Esophagus muscularis mucosa (tissue), 4 donors: ENCODE measurements at regions not wholly inside any gene's neighbourhood (a gene's known extent, or its start where the extent isn't known, plus 50 kb on each side); places are given as distances from the start of the nearest gene placed in this dataset.

Source experiments
- DNase-seq: peaks from one replicate; pipeline ENCODE4 v3.0.0-alpha.2; 2017; ENCODE audit errors: extremely low spot score
- H3K27ac ChIP-seq, 4 donors: fragments of 200-600 bp; sonication (generic); replicated peaks in 1 of 4; 1 replicate in 3 of 4; 2 replicates in 1 of 4; pipeline ENCODE4 v1.5.1; 2016 to 2019; ENCODE audit warnings: mild to moderate bottlenecking in 1 of 4
- H3K27me3 ChIP-seq, 4 donors: fragments of 200-600 bp; sonication (generic); one replicate each; pipeline versions ENCODE4 v1.5.1 to v1.6.0; 2016 to 2019
- H3K36me3 ChIP-seq, 4 donors: fragments of 200-600 bp; sonication (generic); one replicate each; pipeline ENCODE4 v1.5.1; 2016 to 2019
- H3K4me1 ChIP-seq, 4 donors: fragments of 200-600 bp; sonication (generic); one replicate each; pipeline ENCODE4 v1.5.1; 2016 to 2019
- H3K4me3 ChIP-seq, 4 donors: fragments of 200-600 bp; sonication (generic); 1 replicate in 2 of 4; 2 replicates in 2 of 4; pipeline ENCODE4 v1.5.1; 2016 to 2019; ENCODE audit warnings: mild to moderate bottlenecking in 4 of 4, moderate library complexity in 1 of 4
- H3K9me3 ChIP-seq, 4 donors: fragments of 200-600 bp; sonication (generic); 1 replicate in 3 of 4; 2 replicates in 1 of 4; pipeline ENCODE4 v1.5.1; 2016 to 2019
- EP300 ChIP-seq: sonication (generic); formaldehyde crosslinking; IDR thresholded peaks from one replicate; pipeline ENCODE4 v1.6.1; 2017; ENCODE audit warnings: antibody characterized with exemption
- POLR2A ChIP-seq: fragments of 450-650 bp; IDR thresholded peaks from one replicate; pipeline ENCODE4 v1.6.1; 2017; ENCODE audit warnings: antibody characterized with exemption, moderate library complexity, mild to moderate bottlenecking, low read depth
- POLR2AphosphoS5 ChIP-seq, 2 donors: sonication (generic); formaldehyde crosslinking; IDR thresholded peaks; one replicate each; pipeline ENCODE4 v1.6.1; 2017; ENCODE audit warnings: antibody characterized with exemption in 2 of 2
- WGBS: methylation state at CpG from one replicate; pipeline ENCODE4 v1.1.5; 2018; 5-methylcytosine and 5-hydroxymethylcytosine counted together
- intact Hi-C: fragments of 100-400 bp; cut with DNase I; formaldehyde crosslinking; loops from one replicate; pipeline ENCODE4 v1.15.1; 2023
- TF ChIP-seq, protein P1 (sequence below), 3 experiments: fragments of 200-600 bp in 2 of 3; fragments of 450-650 bp in 1 of 3; sonication (generic) in 2 of 3; IDR thresholded peaks; one replicate each; pipeline ENCODE4 v1.5.1; 2017 to 2019; ENCODE audit warnings: antibody characterized with exemption in 3 of 3, mild to moderate bottlenecking in 2 of 3, moderate library complexity in 1 of 3

DNA sequence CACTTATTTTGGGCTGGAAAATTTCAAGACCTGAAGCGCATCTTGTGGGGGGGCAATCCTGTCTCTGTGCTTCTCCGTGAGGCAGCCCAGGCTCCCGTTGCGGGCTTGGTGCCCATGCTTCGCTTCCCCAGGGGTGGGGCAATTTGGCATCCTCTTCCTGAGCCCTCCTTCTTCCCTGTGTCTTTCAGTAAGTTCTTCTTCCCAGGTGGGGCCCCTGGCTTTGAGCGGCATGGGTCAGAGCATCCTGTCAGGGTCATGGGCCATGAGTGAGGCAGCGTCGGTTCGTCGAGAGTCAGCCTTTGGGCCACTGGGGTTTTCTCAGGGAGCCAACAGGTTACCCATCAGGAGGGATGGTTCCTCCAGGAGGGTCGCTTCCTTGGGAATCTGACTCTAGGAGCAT lies 200.7 kb downstream of the UBE3A start:
- Histone ChIP-seq H3K27ac (no peak overlapping the region), H3K36me3 (peaks cover 0 to 2% (median 0%) of the 10 kb centered on the region in 4 donors), H3K4me1 (no peaks in the 10 kb centered on the region), H3K4me3 (no peak overlapping the region), H3K9me3 (peaks cover 0 to 56% (median 23%) of the 10 kb centered on the region in 4 donors), H3K27me3 (no peaks in the 10 kb centered on the region)
- intact Hi-C loops: no loop called here
- no peak for TF ChIP-seq EP300
- WGBS: 86% methylated on average over 11 of the region's 11 CpGs
- DNase-seq: no peak

DNA sequence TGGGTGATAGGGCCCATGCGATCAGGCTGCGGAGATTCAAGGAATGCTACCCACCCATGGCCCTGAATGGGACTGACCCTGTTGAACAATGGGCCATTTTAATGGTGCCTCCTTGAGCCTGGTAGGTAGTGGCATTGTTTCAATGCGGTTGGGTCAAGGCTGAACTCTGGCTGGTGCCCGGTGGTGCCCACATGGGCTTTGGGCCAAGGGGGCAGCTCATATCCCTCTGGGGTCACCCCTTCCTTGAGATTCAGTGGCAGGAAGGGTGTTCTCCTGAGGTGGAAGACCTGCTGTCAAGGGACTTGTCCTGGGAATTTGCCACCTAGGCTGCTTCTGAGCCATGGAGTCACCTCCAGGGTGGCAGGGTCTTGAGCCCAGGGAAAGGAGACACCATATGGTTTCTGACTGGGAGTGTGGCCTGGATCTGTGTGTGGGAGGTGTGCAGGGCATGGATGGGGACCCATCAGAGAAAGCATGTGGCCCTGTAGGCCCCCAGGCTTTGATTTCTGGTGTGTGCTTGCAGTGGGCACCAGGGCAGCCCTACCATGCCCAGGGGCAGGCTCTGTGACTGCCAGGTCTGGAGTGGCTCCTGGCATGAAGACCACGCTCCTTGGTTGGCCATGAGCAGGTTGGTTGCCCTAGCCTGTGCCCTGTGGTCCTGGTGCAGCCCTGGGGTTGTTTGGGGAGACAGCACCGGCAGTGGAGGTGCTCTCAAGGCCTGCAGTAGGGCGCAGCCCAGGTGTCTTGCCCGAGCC lies 199.9 kb downstream of the UBE3A start:
- intact Hi-C loops: no loop called here
- no peak for DNase-seq
- no peaks in the 10 kb centered on the region for H3K4me1 ChIP-seq
- no peak overlapping the region for H3K27ac ChIP-seq
- H3K36me3 ChIP-seq: peaks cover 0 to 2% (median 0%) of the 10 kb centered on the region in 4 donors
- no peaks in the 10 kb centered on the region for H3K27me3 ChIP-seq
- WGBS: 77% methylated on average over 4 of the region's 8 CpGs
- no peak overlapping the region for H3K4me3 ChIP-seq
- TF ChIP-seq POLR2A (no peak), POLR2AphosphoS5 (IDR thresholded peaks at IDR 0.05) (no peak), EP300 (no peak)
- TF ChIP-seq, protein P1, sequence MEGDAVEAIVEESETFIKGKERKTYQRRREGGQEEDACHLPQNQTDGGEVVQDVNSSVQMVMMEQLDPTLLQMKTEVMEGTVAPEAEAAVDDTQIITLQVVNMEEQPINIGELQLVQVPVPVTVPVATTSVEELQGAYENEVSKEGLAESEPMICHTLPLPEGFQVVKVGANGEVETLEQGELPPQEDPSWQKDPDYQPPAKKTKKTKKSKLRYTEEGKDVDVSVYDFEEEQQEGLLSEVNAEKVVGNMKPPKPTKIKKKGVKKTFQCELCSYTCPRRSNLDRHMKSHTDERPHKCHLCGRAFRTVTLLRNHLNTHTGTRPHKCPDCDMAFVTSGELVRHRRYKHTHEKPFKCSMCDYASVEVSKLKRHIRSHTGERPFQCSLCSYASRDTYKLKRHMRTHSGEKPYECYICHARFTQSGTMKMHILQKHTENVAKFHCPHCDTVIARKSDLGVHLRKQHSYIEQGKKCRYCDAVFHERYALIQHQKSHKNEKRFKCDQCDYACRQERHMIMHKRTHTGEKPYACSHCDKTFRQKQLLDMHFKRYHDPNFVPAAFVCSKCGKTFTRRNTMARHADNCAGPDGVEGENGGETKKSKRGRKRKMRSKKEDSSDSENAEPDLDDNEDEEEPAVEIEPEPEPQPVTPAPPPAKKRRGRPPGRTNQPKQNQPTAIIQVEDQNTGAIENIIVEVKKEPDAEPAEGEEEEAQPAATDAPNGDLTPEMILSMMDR (IDR thresholded peaks at IDR 0.05): no peak
- H3K9me3 ChIP-seq: peaks cover 0 to 57% (median 25%) of the 10 kb centered on the region in 4 donors

DNA sequence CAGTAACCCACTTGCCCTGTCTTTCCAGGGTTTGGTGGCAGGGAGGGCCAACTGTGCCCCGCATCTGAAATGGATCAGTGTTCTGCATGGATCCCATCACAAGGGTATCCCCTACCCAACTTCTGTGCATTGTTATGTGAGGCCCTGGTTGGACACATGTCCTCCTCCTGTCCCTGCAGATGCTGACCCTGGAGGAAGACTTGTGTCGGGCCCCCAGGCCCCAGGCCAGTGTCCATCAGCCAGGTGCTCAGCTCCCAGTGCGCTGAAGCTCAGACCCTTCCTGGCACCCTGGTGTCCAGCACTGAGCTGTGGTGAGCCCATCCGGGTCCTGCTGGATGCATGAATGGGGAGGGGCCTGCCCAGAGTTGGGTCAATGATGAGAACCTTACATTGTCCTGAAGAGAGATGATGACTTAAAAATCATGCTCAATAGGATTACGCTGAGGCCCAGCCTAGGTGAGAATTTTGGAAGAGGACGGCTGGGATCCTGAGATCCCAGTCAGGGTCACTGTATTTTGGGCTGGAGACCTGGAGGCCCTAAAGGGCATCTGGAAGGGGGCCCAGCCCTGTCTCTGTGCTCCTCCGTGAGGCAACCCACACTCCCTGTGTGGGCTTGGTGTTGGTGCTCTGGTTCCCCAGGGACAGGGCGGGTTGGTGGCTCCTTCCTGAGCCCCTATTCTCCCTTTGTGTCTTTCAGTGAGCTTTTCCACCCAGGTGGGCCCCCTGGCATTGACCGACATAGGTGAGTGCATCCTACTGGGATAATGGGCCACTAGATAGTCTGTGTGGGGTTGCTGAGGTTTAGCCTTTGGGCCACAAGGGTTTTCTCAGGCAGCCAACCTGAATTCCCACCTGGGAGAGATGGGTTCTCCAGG lies 199.1 kb downstream of the UBE3A start:
- intact Hi-C loops: no loop called here
- TF ChIP-seq POLR2AphosphoS5 (IDR thresholded peaks at IDR 0.05) (no peak), POLR2A (no peak), EP300 (no peak)
- TF ChIP-seq, protein P1 (IDR thresholded peaks at IDR 0.05): no peak
- Histone ChIP-seq H3K27ac (no peak overlapping the region), H3K9me3 (peaks cover 0 to 57% (median 25%) of the 10 kb centered on the region in 4 donors), H3K27me3 (no peaks in the 10 kb centered on the region), H3K36me3 (peaks cover 0 to 2% (median 0%) of the 10 kb centered on the region in 4 donors), H3K4me3 (no peak overlapping the region), H3K4me1 (no peaks in the 10 kb centered on the region)
- 100% methylated on average over 2 of the region's 9 CpGs for WGBS
- no peak for DNase-seq

DNA sequence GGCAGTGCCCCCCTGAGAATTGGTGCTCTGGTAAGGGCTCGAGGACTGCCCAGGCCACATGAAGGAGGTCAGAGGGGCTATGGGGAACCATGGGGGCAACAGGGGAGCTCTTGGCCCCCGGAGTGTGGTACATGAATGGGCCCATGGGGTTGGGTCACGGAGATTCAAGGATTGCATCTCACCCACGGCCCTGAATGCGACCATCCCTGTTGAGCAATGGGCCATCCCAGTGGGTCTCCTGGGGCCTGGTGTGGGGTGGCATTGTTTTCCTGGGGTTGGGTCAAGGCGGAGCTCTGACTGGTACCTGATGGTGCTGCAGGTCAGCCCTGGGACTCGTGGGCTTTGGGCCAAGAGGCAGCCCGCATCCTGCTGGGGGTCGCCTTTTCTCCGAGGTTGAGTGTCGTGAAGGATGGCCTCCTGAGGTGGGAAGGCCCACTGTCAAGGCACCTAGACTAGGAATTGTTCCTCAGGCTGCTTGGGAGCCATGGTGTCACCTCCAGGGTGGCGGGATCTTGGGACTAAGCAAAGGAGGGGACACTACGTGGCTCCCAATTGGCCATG lies 198.3 kb downstream of the UBE3A start:
- Histone ChIP-seq H3K27ac (no peak overlapping the region), H3K4me3 (no peak overlapping the region), H3K9me3 (peaks cover 0 to 57% (median 28%) of the 10 kb centered on the region in 4 donors), H3K36me3 (peaks cover 0 to 2% (median 0%) of the 10 kb centered on the region in 4 donors), H3K27me3 (no peaks in the 10 kb centered on the region), H3K4me1 (no peaks in the 10 kb centered on the region)
- no peak for TF ChIP-seq POLR2AphosphoS5 (IDR thresholded peaks at IDR 0.05)
- TF ChIP-seq POLR2A: no peak
- TF ChIP-seq, protein P1 (IDR thresholded peaks at IDR 0.05): no peak
- no peak for TF ChIP-seq EP300
- WGBS: 69% methylated on average over 9 of the region's 13 CpGs
- DNase-seq: no peak
- intact Hi-C loops: no loop called here

DNA sequence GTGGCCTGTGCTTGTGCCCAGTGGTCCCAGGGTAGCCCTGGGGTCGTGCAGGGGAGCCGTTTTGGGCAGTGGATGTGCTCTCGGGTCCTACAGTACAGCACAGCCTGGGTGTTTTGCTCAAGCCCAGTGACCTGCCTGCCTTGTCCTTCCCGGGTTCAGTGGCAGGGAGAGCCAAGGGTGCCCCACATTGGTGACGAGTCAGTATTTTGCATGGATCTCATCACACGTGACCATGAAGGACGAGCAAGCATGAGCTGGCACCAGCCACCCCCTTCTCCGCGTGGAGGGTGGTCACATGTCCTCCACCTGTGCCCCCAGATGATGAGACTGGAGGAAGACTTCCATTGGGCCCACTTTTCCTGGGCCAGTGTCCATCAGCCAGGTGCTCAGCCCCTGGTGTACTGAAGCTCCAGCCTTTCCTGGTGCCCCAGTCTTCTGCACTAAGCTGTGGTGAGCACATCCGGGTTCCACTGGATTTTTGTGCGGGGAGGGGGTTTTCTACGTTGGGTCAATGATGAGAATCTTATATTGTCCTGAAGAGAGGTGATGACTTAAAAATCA lies 197.5 kb downstream of the UBE3A start:
- intact Hi-C loops: no loop called here
- DNase-seq: no peak
- Histone ChIP-seq H3K27ac (no peak overlapping the region), H3K36me3 (peaks cover 0 to 2% (median 0%) of the 10 kb centered on the region in 4 donors), H3K27me3 (no peaks in the 10 kb centered on the region), H3K9me3 (peaks cover 0 to 63% (median 30%) of the 10 kb centered on the region in 4 donors), H3K4me1 (no peaks in the 10 kb centered on the region), H3K4me3 (no peak overlapping the region)
- TF ChIP-seq POLR2A: no peak
- TF ChIP-seq, protein P1 (IDR thresholded peaks at IDR 0.05): no peak
- TF ChIP-seq POLR2AphosphoS5 (IDR thresholded peaks at IDR 0.05): no peak
- TF ChIP-seq EP300: no peak
- WGBS: 86% methylated on average over 3 of the region's 12 CpGs
